Activated naive CD8-positive, alpha-beta T cell treated with anti-CD3 and anti-CD28 coated beads for 36 hours (primary cell): ENCODE measurements at regions not wholly inside any gene's neighbourhood (a gene's known extent, or its start where the extent isn't known, plus 50 kb on each side); places are given as distances from the start of the nearest gene placed in this dataset.

ENCODE experiments used
- DNase-seq: peaks from one replicate; pipeline ENCODE4 v3.0.0; 2021
- H3K27ac Mint-ChIP-seq: one replicate; pipeline ENCODE4 v1.8.0; 2022; ENCODE audit warnings: mild to moderate bottlenecking, moderate library complexity, mixed read lengths
- H3K27me3 Mint-ChIP-seq: one replicate; pipeline ENCODE4 v1.8.0; 2022; ENCODE audit warnings: mild to moderate bottlenecking, mixed read lengths
- H3K36me3 Mint-ChIP-seq: one replicate; pipeline ENCODE4 v1.8.0; 2021; ENCODE audit warnings: mild to moderate bottlenecking, mixed read lengths
- H3K4me1 Mint-ChIP-seq: one replicate; pipeline ENCODE4 v1.8.0; 2021; ENCODE audit warnings: mixed read lengths
- H3K4me3 Mint-ChIP-seq: one replicate; pipeline ENCODE4 v1.8.0; 2022; ENCODE audit warnings: mild to moderate bottlenecking, moderate library complexity, mixed read lengths
- H3K9me3 Mint-ChIP-seq: one replicate; pipeline ENCODE4 v1.8.0; 2022; ENCODE audit warnings: mixed read lengths

DNA sequence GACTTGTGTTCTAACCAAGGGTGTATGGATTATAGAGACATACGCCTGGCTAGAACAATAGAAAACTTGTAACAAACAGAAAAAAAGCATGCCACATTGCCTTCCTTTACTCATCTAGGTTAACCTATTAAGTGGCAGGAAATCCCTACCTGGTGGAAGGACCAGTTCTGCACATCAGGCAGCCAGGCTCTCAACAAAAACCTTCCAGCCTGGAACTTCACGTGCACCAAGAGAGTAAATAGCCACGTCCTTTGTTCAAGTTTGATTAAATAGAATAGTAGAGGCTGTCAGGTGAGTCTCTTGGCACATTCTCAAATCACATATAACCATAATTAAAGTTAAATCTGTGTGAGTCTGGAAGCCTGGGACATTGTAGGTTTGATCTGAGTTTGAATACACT lies 85.0 kb upstream of the DPH6 start:
- no peak overlapping the region for H3K27ac Mint-ChIP-seq
- H3K4me3 Mint-ChIP-seq, result no peak overlapping the region
- no peaks in the 10 kb centered on the region for H3K9me3 Mint-ChIP-seq
- no peaks in the 10 kb centered on the region for H3K36me3 Mint-ChIP-seq
- peaks cover 31% of the 10 kb centered on the region for H3K27me3 Mint-ChIP-seq
- no peak for DNase-seq
- H3K4me1 Mint-ChIP-seq, result no peaks in the 10 kb centered on the region

GRCh38 chr15:35633677-35634076 lies 87.7 kb upstream of the DPH6 start:
- Mint-ChIP-seq H3K9me3 (no peaks in the 10 kb centered on the region), H3K4me3 (no peak overlapping the region), H3K27ac (no peak overlapping the region), H3K36me3 (no peaks in the 10 kb centered on the region), H3K27me3 (peaks cover 31% of the 10 kb centered on the region), H3K4me1 (no peaks in the 10 kb centered on the region)
- DNase-seq, result no peak

GRCh38 chr15:35646790-35647189 lies 100.8 kb upstream of the DPH6 start:
- Mint-ChIP-seq H3K27me3 (no peaks in the 10 kb centered on the region), H3K4me3 (no peak overlapping the region), H3K36me3 (no peaks in the 10 kb centered on the region), H3K4me1 (no peaks in the 10 kb centered on the region), H3K27ac (no peak overlapping the region), H3K9me3 (peaks cover 13% of the 10 kb centered on the region)
- no peak for DNase-seq

GRCh38 chr15:35647303-35647702 lies 101.3 kb upstream of the DPH6 start:
- H3K4me1 Mint-ChIP-seq, result no peaks in the 10 kb centered on the region
- no peaks in the 10 kb centered on the region for H3K27me3 Mint-ChIP-seq
- H3K36me3 Mint-ChIP-seq, result no peaks in the 10 kb centered on the region
- no peak overlapping the region for H3K27ac Mint-ChIP-seq
- H3K9me3 Mint-ChIP-seq, result peaks cover 12% of the 10 kb centered on the region
- no peak overlapping the region for H3K4me3 Mint-ChIP-seq
- no peak for DNase-seq

- no peak for DNase-seq
- no peak overlapping the region for H3K4me3 Mint-ChIP-seq
- H3K4me1 Mint-ChIP-seq, result no peaks in the 10 kb centered on the region
- H3K27me3 Mint-ChIP-seq, result peaks cover 4% of the 10 kb centered on the region
- H3K36me3 Mint-ChIP-seq, result no peaks in the 10 kb centered on the region
- H3K9me3 Mint-ChIP-seq, result peaks cover 7% of the 10 kb centered on the region
- no peak overlapping the region for H3K27ac Mint-ChIP-seq
Measured at GRCh38 chr15:35648941-35649340, 103.0 kb upstream of the DPH6 start.

- Mint-ChIP-seq H3K27ac (no peak overlapping the region), H3K4me1 (no peaks in the 10 kb centered on the region), H3K4me3 (no peak overlapping the region), H3K9me3 (peaks cover 7% of the 10 kb centered on the region), H3K36me3 (no peaks in the 10 kb centered on the region), H3K27me3 (peaks cover 4% of the 10 kb centered on the region)
- no peak for DNase-seq
Measured at GRCh38 chr15:35649575-35649974, 103.6 kb upstream of the DPH6 start.

- no peaks in the 10 kb centered on the region for H3K4me1 Mint-ChIP-seq
- H3K9me3 Mint-ChIP-seq, result no peaks in the 10 kb centered on the region
- H3K36me3 Mint-ChIP-seq, result no peaks in the 10 kb centered on the region
- no peak for DNase-seq
- H3K27me3 Mint-ChIP-seq, result peaks cover 4% of the 10 kb centered on the region
- H3K4me3 Mint-ChIP-seq, result no peak overlapping the region
- H3K27ac Mint-ChIP-seq, result no peak overlapping the region
Measured at GRCh38 chr15:35654332-35654731, 108.4 kb upstream of the DPH6 start.

DNA sequence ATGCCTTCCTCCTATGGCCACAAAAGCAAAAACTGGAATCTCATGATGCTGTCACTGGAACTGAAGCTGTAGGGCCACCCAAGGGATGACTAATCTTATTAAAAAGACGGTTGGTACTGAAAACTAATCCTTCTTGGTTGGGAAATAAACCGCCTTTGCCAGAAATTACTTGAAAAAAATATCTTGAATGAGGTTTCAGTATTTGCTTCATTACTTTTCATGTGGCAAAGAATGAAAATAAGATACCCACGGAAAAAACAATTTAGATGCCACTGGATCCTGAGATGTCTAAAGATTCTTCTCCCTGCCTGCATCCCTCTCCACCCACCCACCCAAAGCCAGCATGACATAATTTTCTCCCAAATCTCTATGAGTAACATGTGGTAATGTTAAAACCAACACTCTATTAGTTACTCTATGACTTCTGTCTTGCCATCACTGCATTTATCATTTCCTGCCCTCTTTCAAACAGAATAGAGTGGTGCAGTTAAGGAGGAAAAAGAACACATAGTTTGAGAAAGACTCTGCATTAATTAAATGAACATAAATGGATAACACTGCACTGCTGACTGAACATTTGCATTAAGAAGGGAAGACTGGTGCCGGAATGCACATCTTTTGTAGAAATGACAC lies 111.8 kb upstream of the DPH6 start:
- H3K9me3 Mint-ChIP-seq, result no peaks in the 10 kb centered on the region
- no peak for DNase-seq
- no peaks in the 10 kb centered on the region for H3K4me1 Mint-ChIP-seq
- H3K36me3 Mint-ChIP-seq, result no peaks in the 10 kb centered on the region
- H3K27ac Mint-ChIP-seq, result no peak overlapping the region
- no peak overlapping the region for H3K4me3 Mint-ChIP-seq
- peaks cover 4% of the 10 kb centered on the region for H3K27me3 Mint-ChIP-seq

GRCh38 chr15:35663956-35664355 lies 118.0 kb upstream of the DPH6 start:
- peaks cover 4% of the 10 kb centered on the region for H3K27me3 Mint-ChIP-seq

DNA sequence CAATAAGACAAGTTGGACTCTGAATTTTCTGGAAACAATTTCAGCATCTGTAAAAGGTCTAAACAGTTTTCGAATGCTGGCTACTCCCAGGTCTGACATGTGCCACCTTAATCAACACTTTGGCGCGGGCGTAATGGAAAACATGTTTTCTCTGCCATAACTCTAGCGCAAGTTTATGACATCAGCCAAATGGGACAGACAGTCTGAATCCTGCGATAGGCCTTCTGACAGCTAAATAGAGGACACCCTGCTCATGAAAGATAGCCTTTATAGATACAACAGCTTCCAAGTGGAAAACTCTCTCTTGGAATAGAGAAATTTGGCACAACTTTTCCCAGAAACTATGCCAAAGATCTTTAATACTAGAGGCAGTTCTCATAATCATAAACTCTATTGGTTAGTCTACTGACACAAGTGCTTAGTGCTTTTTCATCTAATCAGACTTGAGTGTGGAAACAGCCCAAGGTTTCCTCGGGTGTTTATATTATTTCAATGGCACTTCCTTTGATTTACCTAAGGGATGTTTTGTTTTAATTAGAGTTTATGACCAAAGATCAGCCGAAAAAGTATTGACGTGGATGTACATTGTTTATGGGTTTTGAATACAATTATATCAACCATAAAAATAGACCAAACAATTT lies 120.1 kb upstream of the DPH6 start:
- Mint-ChIP-seq H3K9me3 (peaks cover 1% of the 10 kb centered on the region), H3K27me3 (peaks cover 10% of the 10 kb centered on the region), H3K4me3 (no peak overlapping the region), H3K27ac (no peak overlapping the region), H3K36me3 (no peaks in the 10 kb centered on the region), H3K4me1 (peaks cover 4% of the 10 kb centered on the region)
- DNase-seq, result no peak

More at GRCh38 chr15:35663956-35664355, 118.0 kb upstream of the DPH6 start:
- Mint-ChIP-seq H3K27ac (no peak overlapping the region), H3K36me3 (no peaks in the 10 kb centered on the region), H3K4me1 (peaks cover 4% of the 10 kb centered on the region), H3K4me3 (no peak overlapping the region), H3K9me3 (no peaks in the 10 kb centered on the region)
- DNase-seq, result no peak

GRCh38 chr15:35667908-35668307 lies 121.9 kb upstream of the DPH6 start:
- Mint-ChIP-seq H3K27ac (no peak overlapping the region), H3K4me1 (peaks cover 9% of the 10 kb centered on the region), H3K9me3 (peaks cover 1% of the 10 kb centered on the region), H3K27me3 (peaks cover 10% of the 10 kb centered on the region), H3K36me3 (no peaks in the 10 kb centered on the region), H3K4me3 (no peak overlapping the region)
- DNase-seq, result no peak

GRCh38 chr15:35669021-35669420 lies 123.1 kb upstream of the DPH6 start:
- H3K9me3 Mint-ChIP-seq, result peaks cover 1% of the 10 kb centered on the region
- peaks cover 17% of the 10 kb centered on the region for H3K4me1 Mint-ChIP-seq
- no peak overlapping the region for H3K27ac Mint-ChIP-seq
- H3K4me3 Mint-ChIP-seq, result no peak overlapping the region
- DNase-seq, result no peak
- H3K27me3 Mint-ChIP-seq, result peaks cover 10% of the 10 kb centered on the region
- no peaks in the 10 kb centered on the region for H3K36me3 Mint-ChIP-seq

GRCh38 chr15:35669432-35670045 lies 123.6 kb upstream of the DPH6 start:
- peaks cover 17% of the 10 kb centered on the region for H3K4me1 Mint-ChIP-seq
- no peak overlapping the region for H3K27ac Mint-ChIP-seq
- peaks cover 10% of the 10 kb centered on the region for H3K27me3 Mint-ChIP-seq
- H3K9me3 Mint-ChIP-seq, result peaks cover 1% of the 10 kb centered on the region
- H3K36me3 Mint-ChIP-seq, result no peaks in the 10 kb centered on the region
- no peak for DNase-seq
- no peak overlapping the region for H3K4me3 Mint-ChIP-seq

DNA sequence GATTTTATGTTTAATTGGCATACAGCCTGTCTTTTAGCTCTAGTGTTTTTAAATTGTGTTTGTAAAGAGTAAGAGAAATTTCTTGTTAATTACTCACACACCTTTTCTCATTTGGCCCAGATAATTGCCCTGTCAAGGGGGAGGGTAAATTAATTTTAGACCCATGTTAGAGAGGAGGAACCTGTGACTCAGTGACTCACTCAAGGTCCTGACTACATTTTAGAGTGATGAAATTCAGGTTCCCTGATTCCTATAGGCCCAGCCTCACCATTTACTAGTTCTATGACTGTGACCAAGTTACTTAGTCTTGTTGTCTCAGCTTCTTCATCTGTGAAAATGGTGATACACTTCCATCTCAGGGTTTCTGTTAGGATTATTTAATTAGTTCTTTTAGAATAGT lies 125.2 kb upstream of the DPH6 start:
- DNase-seq, result no peak
- H3K4me1 Mint-ChIP-seq, result peaks cover 19% of the 10 kb centered on the region
- no peak overlapping the region for H3K27ac Mint-ChIP-seq
- peaks cover 10% of the 10 kb centered on the region for H3K27me3 Mint-ChIP-seq
- peaks cover 1% of the 10 kb centered on the region for H3K9me3 Mint-ChIP-seq
- no peaks in the 10 kb centered on the region for H3K36me3 Mint-ChIP-seq
- H3K4me3 Mint-ChIP-seq, result no peak overlapping the region

- Mint-ChIP-seq H3K27ac (no peak overlapping the region), H3K9me3 (peaks cover 1% of the 10 kb centered on the region), H3K36me3 (no peaks in the 10 kb centered on the region), H3K4me3 (no peak overlapping the region), H3K4me1 (peaks cover 19% of the 10 kb centered on the region), H3K27me3 (peaks cover 10% of the 10 kb centered on the region)
- DNase-seq, result no peak
Measured at GRCh38 chr15:35671981-35672380, 126.0 kb upstream of the DPH6 start.
